NCI-H2196 (cell line): ENCODE measurements at regions not wholly inside any gene's neighbourhood (a gene's known extent, or its start where the extent isn't known, plus 50 kb on each side); places are given as distances from the start of the nearest gene placed in this dataset.

Experiments
- DNase-seq: peaks from one replicate; lab custom pipeline; 2025; ENCODE audit not compliant: unreplicated experiment; lab: John Stamatoyannopoulos, UW

DNA sequence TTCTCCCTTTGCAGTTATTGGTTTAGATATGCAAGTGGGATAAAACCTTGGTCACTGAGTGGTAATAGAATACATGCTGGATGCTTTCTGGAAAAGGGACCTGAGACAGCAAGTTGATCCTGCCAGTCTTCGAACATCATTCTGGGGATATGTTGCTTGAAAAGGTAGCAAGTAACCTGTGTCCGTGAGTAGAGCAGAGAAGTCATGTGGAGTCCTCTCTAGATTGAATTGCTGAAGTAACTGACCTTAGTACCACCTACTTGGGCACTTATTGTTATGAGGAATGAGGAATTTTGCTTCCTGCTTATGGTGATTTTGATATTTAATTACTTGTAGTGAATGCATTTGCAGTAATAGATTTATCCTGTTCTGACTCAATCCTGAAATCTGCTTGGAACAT is 367.3 kb upstream of the IMPG1 start:
- no peak for DNase-seq

DNA sequence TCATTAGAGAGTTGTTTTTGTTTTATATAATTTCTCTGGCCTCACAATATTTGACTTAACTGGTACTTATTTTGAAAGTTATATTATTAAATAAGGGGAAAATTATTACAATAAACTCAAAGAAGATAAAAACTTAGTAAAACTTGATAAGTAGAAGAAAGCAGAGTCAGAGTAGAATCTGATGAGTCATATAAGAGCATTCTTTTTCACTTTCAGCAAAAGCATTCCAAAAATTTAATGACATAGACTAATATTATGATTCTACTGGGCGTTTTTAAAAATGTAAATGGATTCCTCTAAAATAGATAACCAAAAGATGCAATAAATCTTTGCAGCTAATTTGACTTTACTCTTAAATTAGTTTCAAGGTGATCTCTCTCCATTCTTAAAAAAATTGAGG is 366.3 kb upstream of the IMPG1 start:
- no peak for DNase-seq

DNA sequence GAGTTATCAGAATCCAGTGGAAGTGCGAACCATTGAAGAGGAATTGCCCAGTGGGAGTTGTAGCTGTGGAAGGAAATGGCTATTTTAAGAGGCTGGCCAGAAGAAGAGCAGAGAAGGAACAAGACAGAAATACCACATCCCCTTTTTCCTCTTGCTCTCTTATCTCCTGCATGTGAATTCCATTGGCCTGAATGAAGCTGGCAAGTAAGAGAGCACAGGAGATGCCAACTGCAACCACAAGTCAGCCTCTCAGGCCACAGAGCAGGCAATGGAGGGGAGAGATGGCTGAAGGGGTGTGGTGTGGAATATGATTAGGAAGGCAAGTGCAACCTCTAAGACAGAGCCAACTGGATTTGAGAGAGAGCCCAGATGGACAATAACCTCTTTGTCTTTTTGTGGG is 362.7 kb upstream of the IMPG1 start:
- no peak for DNase-seq

DNA sequence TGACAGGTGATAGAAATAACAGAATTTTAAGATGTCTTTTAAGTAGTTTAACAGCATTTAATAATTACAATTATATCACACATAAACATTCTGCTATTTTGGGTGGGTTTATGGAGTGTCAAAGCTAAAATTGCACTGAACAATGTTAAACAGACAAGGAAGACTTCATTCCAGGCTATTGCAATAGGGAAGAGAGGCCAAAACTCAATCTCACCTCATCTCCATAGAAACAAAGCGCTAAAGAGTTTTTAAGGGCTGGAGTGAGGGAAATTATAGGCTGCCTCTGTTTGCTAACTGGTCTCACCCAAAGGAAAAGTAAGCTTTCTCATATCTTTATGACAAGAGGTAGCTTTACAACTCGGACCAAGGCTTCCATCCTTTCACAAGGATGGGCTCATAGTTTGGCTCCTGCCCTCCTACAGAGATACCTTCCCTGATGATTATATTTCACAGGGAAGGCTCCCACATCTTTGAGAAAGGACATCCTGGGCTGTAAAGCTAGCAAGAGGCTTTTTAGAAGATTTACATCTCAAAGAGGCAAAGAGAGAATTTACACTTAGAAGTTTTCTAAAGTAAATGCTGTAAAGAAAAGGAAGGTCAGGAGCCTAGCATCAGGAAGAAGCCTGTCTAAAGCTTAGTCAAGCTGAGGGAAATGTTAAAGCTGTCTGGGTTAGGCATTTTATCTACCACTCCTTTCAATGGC is 350.2 kb upstream of the IMPG1 start:
- no peak for DNase-seq

DNA sequence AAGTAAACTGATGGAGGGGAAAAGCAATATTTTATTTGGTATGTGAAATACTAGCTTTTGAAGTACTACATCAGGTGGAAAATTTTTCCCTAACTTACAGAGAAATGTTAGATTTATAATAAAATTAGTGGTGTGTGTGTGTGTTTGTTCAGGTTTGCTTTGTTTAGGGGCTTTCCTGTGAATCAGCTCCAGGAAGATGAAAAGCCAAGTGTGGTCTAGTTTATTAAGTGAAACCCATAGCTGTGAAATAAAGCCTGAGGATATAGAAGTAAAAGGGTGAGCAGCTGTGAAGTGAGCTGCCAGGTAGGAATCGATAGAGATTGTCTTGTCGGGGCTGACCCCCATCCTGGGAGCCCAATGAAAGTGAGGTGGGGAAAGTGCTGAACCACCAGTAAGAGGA is 347.6 kb upstream of the IMPG1 start:
- DNase-seq: no peak

DNA sequence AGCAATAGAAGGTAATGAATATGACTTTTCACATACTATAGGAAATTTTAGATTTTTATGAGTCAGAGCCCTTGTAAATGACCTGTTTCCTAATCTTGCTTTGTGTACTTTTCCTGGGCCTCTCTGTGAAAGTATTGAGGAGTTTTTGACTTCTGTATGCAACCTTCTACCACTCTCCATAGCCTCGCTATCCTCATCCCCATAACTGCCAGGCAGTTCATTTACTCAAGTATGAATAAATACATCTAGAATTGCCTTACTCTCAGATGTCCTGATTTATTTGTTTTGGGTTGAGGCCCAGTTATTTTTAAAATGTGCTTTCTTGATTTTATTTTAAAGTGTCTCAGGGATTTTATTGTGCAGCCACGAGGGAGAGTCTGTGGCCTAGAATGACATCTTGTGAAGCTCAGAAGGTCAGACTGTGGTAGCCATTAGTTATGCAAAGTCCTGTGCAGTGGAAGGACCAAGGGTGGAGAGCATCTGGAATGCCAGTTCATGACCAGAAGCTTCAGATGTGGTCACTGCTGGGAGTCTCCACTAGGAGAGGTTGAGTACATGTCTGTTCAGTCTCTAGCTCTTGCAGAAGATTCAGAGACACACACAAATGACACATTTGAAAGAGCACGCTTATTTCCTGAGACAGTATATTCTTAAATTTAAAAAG is 346.2 kb upstream of the IMPG1 start:
- DNase-seq: no peak

DNA sequence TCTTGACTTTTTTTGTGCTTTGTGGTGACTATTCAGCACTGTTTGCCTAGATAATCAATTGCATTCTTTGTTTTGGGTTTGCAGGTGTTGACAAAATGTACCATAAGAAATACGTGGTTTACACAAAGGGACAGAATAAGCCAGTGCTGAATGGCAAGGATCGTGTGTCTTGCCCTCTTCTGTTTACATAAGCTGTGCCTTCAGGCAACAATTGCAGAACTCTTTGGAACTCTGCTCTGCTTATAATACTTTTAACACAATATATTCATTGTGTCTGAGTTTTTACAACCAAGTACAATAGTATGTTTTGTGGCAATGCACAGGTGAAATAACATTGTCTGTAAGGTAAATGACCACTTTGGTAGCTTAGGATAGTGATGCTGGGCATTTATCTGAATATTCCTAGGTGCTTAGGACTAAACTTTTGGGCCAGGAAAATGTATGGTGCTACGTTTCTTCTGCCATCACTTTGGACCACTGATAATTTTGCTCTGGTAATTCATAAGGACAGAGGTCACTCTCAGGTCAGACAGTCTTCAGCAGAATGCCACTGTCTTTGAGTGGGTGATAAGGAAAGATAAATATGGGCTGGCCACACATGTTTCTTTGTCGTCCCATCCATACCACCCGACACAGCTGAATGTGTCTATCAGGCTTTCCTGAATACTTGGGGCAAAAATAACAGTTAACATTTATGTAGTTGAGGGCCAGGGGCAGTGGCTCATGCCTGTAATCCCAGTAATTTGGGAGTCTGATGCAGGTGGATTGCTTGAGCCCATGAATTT is 344.6 kb upstream of the IMPG1 start:
- no peak for DNase-seq

DNA sequence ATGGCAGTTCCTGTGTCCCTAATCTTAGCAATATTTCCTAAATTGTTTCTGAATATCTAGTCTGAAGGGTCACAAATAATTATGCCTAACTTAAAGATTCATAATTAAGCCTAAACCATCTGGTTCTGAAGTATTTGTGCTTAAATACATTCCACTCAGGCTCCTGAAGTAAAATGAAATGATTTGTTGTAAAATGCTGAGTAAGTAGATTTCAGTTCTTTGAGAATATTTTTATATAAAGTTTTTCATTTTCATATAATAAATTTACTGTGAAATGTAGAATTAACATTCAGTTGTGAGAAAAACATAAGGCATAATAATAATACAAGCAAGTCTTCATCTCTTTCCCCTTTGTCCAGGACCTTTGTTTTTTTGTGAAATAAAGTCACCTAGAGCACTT is 330.6 kb upstream of the IMPG1 start:
- DNase-seq: no peak

DNA sequence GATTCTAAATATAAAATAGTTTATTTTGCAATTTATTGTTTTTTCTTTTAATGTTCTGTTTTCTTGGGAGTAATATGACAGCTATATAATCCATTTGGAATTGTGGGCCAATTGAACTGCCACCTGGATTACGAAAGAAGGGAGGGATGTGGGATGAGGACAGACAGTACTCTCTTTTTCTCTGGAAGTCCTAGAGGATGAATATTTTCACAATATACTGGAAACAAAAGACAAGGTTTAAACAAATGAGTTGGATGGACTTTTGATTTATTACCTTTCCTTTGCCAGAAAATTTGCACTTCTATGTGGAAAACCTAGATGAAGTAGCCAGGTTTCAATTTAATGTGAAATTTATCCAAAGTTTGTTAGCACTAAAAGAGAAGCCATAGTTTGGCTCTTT is 325.5 kb upstream of the IMPG1 start:
- DNase-seq: no peak

DNA sequence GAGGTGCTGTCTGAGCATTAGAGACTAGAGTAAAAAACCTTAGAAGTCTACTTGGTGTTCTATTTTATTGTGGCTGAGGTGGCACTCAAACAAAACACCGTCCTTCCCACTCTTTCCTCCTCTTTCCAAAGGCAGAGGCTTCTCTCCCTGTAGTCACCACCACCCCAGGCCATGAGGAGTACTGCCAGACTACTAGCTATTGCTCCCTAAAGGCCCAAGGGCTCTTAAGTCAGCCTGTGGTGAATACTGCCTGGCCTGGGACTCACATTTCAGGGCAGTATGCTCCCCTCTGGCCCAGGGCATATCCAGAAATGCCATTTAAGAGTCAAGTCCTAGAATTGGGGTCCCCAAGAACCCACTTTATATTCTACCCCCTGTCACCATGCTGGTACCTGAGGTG is 309.7 kb upstream of the IMPG1 start:
- no peak for DNase-seq

DNA sequence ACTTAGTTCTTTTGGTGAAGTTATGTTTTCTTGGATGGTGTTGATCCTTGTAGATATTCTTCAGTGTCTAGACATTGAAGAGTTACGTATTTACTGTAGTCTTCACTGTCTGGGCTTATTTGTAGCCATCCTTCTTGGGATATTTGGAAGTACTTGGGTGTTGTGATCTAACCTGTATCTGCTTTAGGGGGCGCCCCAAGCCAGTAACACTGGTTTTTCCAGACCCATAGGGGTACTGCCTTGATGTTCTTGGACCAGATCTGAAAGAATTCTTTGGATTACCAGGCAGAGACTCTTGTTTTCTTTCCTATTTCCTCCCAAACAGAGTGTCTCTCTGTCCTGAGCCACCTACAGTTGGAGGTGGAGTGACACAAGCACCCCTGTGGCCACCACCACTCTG is 309.1 kb upstream of the IMPG1 start:
- no peak for DNase-seq

DNA sequence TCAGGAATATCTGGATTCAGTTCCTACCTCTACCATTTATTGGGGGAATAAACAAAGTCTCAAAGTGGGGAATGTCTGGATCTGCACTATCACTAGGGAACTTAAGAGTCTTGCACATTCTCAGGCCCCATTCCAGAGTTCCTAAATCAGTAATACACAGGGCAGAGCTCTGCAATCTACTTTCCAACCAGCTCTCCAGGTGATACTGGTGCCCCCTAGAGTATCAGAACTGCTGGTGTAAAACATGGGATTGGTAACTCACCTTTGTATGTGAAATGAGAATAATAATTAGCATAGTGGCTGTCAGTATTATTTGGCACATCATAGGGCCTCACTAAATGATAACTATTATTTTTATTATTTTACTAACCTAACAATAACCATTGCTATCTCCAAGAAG is 278.8 kb upstream of the IMPG1 start:
- no peak for DNase-seq

DNA sequence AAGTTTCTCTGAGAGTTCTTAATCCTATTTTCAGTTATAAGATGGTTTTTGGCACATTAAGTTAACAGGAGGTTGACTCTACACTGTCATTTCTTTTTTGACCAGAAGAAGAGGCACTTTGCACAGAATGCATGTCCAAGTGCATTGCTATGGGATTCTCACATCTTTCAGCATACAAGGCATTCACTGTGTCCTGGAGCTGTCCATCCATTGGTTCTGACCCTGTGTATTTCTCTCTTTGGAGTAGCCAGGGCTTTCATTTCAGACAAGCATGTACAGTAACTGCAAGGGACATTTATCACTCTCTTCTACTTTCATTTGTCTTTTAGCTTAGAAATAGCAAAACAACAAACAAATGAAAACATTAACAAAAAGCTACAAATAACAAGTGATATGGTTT is 275.1 kb upstream of the IMPG1 start:
- no peak for DNase-seq

DNA sequence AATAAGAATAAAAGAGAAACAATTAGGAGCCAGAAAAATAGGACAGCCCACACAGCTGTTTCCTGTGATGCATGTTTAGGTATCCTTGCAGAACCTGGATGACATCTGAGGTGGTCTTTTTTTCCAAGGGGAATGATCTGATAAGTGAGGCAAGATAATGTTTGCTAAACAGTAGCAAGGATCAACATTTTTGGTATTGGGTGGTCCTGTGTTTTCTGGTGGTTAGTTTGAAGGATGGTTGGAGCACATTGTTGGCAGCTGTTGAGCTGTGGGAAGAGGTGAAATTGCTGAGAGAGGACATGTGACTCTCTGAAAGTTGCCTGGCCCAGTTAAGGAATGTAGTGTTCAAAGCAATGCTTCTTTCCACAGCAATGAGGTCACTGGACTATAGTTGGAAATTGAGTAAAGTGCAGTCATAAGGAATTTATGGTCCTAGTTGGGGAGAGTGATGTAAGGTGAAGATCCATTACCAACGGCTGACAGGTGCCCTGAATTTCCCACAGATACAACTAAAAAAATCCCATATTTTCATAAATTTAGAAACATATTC is 270.2 kb upstream of the IMPG1 start:
- DNase-seq: no peak

DNA sequence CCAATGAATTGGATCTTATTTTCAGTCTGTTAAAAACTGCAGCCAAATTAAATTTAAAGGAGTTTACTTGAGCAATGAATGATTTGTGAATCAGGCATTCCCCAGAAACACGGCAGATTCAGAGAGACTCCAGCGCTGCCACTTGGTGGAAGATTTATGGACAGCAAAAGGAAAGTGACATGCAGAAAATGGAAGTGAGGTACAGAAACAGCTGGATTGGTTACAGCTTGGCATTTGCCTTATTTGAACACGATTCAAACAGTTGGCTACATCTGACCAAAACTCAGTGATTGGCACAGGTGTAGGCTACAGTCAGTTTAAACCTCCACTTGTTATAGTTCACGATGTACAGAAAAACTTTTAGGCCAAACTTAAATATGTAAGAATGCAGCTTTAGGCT is 257.6 kb upstream of the IMPG1 start:
- DNase-seq: no peak

DNA sequence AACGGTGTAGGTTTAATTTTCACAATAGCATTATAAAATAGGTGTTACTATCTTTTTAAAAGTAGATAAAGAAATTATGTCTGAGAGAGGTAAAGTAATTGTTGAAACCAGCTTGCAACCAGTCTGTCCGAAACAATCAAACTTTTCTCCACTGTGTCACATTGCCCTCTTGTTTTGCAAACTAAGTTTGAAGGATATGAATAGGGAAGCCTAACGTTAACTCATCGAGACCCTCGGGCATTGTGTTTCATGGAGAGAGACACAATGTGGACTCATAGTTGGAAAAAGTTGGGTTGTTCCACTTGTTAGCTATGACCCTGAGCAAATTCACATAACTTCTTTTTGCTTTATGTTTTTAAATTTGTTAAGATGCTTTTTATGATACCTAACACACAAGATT is 254.4 kb upstream of the IMPG1 start:
- no peak for DNase-seq
